Progenitor cell of endocrine pancreas (in vitro differentiated cells): ENCODE measurements at regions not wholly inside any gene's neighbourhood (a gene's known extent, or its start where the extent isn't known, plus 50 kb on each side); places are given as distances from the start of the nearest gene placed in this dataset.

Source experiments
- DNase-seq: peaks from one replicate; pipeline ENCODE4 v3.0.0; 2021; ENCODE audit warnings: low spot score; ENCODE audit not compliant: unreplicated experiment
- H3K27ac Mint-ChIP-seq: 2 replicates; pipeline ENCODE4 v1.8.0; 2021; ENCODE audit warnings: mild to moderate bottlenecking, moderate library complexity, mixed read lengths
- H3K27me3 Mint-ChIP-seq: 2 replicates; pipeline ENCODE4 v1.8.0; 2021; ENCODE audit warnings: mixed read lengths
- H3K36me3 Mint-ChIP-seq: 2 replicates; pipeline ENCODE4 v1.8.0; 2022; ENCODE audit warnings: mixed read lengths; ENCODE audit not compliant: insufficient read depth
- H3K4me1 Mint-ChIP-seq: 2 replicates; pipeline ENCODE4 v1.8.0; 2021; ENCODE audit warnings: low read depth, mixed read lengths
- H3K4me3 Mint-ChIP-seq: 2 replicates; pipeline ENCODE4 v1.8.0; 2021; ENCODE audit warnings: low read depth, mild to moderate bottlenecking, moderate library complexity, mixed read lengths
- H3K9me3 Mint-ChIP-seq: 2 replicates; pipeline ENCODE4 v1.8.0; 2021; ENCODE audit warnings: low read depth, mixed read lengths
- CTCF ChIP-seq: fragments of 200-600 bp; sonication (generic); IDR thresholded peaks from one replicate; pipeline ENCODE4 v1.5.0; 2021; ENCODE audit warnings: antibody characterized with exemption, mild to moderate bottlenecking; ENCODE audit not compliant: unreplicated experiment

GRCh38 chr3:152669560-152669959 is 165.4 kb upstream of the P2RY1 start:
- Mint-ChIP-seq H3K9me3 (no peaks in the 10 kb centered on the region), H3K4me3 (no peak overlapping the region), H3K27ac (no peak overlapping the region), H3K4me1 (peaks cover 2% of the 10 kb centered on the region), H3K36me3 (no peaks in the 10 kb centered on the region), H3K27me3 (no peaks in the 10 kb centered on the region)
- DNase-seq = no peak
- no peak for TF ChIP-seq CTCF

DNA sequence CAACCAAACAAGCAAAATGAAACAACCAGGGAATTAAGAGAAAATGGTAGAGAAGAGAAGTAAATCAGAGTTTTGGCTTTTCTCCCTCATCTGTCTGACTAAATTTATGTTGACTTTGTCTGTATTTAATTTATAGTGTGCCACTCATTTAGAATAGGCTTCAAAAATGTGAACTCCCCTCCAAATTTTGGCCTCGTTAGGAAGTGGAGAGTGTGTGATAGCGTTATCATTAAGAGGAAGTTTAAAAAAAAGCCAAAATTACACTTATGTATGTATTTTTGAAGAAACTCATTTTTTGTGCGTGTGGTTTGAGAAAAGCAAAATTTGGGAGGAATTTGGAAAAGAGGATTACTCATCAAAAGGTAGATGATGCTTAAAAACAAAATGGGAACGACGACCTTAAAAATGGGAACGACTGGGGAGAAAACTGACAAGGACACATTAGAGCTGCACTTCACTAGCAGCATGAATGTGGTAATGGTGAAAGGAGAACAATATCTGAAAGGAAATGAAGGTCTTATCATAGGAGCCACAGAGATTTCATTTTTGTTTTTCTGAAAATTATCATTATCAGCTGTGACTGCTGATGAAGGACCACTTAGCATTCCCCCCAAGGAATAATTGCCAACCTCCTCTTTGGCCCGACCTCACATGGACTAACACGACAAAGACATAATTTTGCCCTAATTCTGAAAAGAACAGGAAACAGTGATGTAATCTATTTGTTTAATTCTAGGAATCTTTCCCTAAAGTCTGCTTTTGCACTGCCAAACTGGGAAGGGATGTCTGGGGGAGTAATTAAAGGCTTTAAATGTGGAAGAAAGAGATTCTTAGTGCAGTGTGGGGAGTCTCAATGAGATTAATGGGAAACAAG is 163.2 kb upstream of the P2RY1 start:
- H3K4me3 Mint-ChIP-seq = no peak overlapping the region
- no peak overlapping the region for H3K27ac Mint-ChIP-seq
- H3K36me3 Mint-ChIP-seq = no peaks in the 10 kb centered on the region
- peaks cover 2% of the 10 kb centered on the region for H3K4me1 Mint-ChIP-seq
- H3K9me3 Mint-ChIP-seq = no peaks in the 10 kb centered on the region
- no peak for TF ChIP-seq CTCF
- DNase-seq = no peak
- no peaks in the 10 kb centered on the region for H3K27me3 Mint-ChIP-seq

DNA sequence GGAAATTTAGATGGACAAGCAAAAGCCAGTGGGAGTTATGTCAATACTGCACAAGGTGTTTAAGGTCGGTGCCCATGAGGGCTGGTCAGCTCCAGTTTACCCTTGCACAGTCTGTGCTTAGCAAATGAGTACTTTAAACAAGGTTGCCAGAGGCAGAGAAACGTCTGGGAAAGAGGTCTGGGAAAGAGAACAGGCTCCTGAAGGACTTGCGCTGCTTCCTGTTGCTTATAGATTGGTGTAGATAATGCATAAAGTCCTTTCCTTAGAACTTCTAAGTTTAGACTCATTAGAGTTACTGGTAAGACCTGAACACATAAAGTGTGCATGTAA is 162.6 kb upstream of the P2RY1 start:
- H3K9me3 Mint-ChIP-seq = no peaks in the 10 kb centered on the region
- H3K27me3 Mint-ChIP-seq = no peaks in the 10 kb centered on the region
- no peak overlapping the region for H3K27ac Mint-ChIP-seq
- H3K36me3 Mint-ChIP-seq = no peaks in the 10 kb centered on the region
- TF ChIP-seq CTCF = no peak
- no peak overlapping the region for H3K4me3 Mint-ChIP-seq
- no peak for DNase-seq
- H3K4me1 Mint-ChIP-seq = peaks cover 2% of the 10 kb centered on the region

GRCh38 chr3:152676810-152677379 is 158.0 kb upstream of the P2RY1 start:
- TF ChIP-seq CTCF = no peak
- H3K4me3 Mint-ChIP-seq = no peak overlapping the region
- H3K36me3 Mint-ChIP-seq = no peaks in the 10 kb centered on the region
- no peaks in the 10 kb centered on the region for H3K27me3 Mint-ChIP-seq
- H3K4me1 Mint-ChIP-seq = peaks cover 2% of the 10 kb centered on the region
- no peak overlapping the region for H3K27ac Mint-ChIP-seq
- no peaks in the 10 kb centered on the region for H3K9me3 Mint-ChIP-seq
- no peak for DNase-seq

- Mint-ChIP-seq H3K27me3 (no peaks in the 10 kb centered on the region), H3K4me1 (peaks cover 2% of the 10 kb centered on the region), H3K36me3 (no peaks in the 10 kb centered on the region), H3K4me3 (no peak overlapping the region), H3K27ac (no peak overlapping the region), H3K9me3 (no peaks in the 10 kb centered on the region)
- TF ChIP-seq CTCF = no peak
- no peak for DNase-seq
Measured at GRCh38 chr3:152677491-152677890, 157.4 kb upstream of the P2RY1 start.
